ENCODE measurements at regions not wholly inside any gene's neighbourhood (a gene's known extent, or its start where the extent isn't known, plus 50 kb on each side); places are given as distances from the start of the nearest gene placed in this dataset.

- no peak for TF ChIP-seq CTCF (IDR thresholded peaks at IDR 0.05; ENCODE audit: low read depth, low read length)
- no peak for TF ChIP-seq POLR2A (IDR thresholded peaks at IDR 0.05; ENCODE audit: extremely low read depth, insufficient read length)
- no peak for TF ChIP-seq MAX (IDR thresholded peaks at IDR 0.05; ENCODE audit: low read depth, low read length)
These were observed 56.0 kb upstream of the COMTD1 start for GRCh38 chr10:75291805-75292204.

All from NB4 (cell line).